Bronchial epithelial cell (primary cell): ENCODE measurements at regions not wholly inside any gene's neighbourhood (a gene's known extent, or its start where the extent isn't known, plus 50 kb on each side); places are given as distances from the start of the nearest gene placed in this dataset.

Source experiments
- DNase-seq: peaks from one replicate; pipeline ENCODE4 v3.0.0-alpha.2; 2010; ENCODE audit warnings: low read depth
- FAIRE-seq: peaks from 2 replicates; lab custom pipeline; 2011; peaks lifted over from hg19 to GRCh38; lab: Jason Lieb, UNC
- H3K27me3 ChIP-seq: 2 replicates; pipeline ENCODE4 v1.5.1; 2011; ENCODE audit warnings: low read length; ENCODE audit not compliant: control insufficient read depth, insufficient read depth
- H3K36me3 ChIP-seq: 2 replicates; pipeline ENCODE4 v1.5.1; 2011; ENCODE audit warnings: low read length; ENCODE audit not compliant: control insufficient read depth, insufficient read depth
- H3K4me3 ChIP-seq: 2 replicates; pipeline ENCODE4 v1.5.1; 2011; ENCODE audit warnings: mild to moderate bottlenecking, low read depth, low read length, control low read depth
- CTCF ChIP-seq: IDR thresholded peaks from 2 replicates; pipeline ENCODE4 v1.5.1; 2011; ENCODE audit warnings: mild to moderate bottlenecking, moderate library complexity, low read length, control low read depth, inconsistent platforms; ENCODE audit not compliant: insufficient read depth, severe bottlenecking

DNA sequence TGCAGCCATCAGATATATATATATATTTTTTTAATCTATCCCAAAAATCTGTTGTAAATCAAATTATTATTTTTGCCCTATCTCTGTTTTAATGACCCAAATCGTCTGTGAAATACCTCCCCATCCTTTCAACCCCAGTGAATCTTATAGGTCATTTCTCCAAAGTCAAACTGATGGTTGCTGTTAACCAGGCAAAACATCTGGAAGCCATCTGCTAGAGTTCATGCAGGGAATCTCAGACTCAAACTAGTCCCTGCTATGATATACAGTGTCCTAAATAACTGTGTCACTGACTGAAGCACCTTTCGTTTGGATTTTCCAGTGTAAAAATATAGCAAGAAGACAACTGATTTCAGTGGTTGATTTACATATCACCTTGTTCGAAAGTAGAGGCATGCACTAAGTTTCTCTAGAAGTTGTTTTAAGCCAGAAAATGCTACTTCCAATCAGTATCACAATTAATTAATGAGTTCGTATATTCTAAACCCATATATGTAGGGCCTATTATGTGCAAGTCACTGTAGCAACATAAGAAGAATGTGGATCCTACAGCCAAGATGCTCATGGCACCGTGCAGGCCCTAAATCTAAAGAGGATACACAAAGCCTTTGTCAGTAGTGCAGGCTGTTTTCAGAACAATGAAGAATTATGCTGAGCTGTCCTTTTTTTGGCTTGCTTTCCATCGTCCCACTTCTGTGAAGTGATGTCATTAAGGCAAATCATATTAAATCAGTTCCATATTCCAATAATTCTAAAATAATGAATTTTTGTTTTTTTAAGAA, 566.0 kb downstream of the STK39 start:
- FAIRE-seq (no peak), DNase-seq (no peak)
- TF ChIP-seq CTCF: no peak
- no peaks in the 10 kb centered on the region for H3K36me3 ChIP-seq
- H3K27me3 ChIP-seq: no peaks in the 10 kb centered on the region
- H3K4me3 ChIP-seq: no peak overlapping the region

- DNase-seq (no peak), FAIRE-seq (no peak)
- no peak for TF ChIP-seq CTCF
- no peak overlapping the region for H3K4me3 ChIP-seq
- H3K36me3 ChIP-seq: no peaks in the 10 kb centered on the region
- H3K27me3 ChIP-seq: no peaks in the 10 kb centered on the region
These were observed 569.2 kb downstream of the STK39 start for GRCh38 chr2:167678158-167678557.

GRCh38 chr2:167675906-167676305, 571.5 kb downstream of the STK39 start:
- Histone ChIP-seq H3K27me3 (no peaks in the 10 kb centered on the region), H3K36me3 (no peaks in the 10 kb centered on the region), H3K4me3 (no peak overlapping the region)
- DNase-seq (no peak), FAIRE-seq (no peak)
- TF ChIP-seq CTCF: no peak

DNA sequence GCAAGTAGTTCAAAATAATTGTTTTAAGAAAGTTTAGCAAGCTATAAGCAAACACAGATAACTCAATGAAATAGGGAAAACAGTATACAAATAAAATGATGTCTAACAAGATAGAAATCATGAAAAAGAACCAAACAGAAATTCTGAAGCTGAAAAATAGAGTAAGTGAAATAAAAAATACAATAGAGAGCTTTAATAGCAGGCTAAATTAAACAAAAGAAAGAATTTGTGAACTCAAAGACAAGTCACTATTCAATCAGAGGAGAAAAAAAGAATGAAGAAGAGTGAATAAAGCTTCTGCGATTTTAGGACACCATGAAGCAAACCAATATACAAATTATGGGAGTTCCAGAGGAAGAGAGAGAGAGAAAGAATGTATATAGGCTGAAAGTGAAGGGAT, 576.8 kb downstream of the STK39 start:
- FAIRE-seq (no peak), DNase-seq (no peak)
- TF ChIP-seq CTCF: no peak
- no peaks in the 10 kb centered on the region for H3K27me3 ChIP-seq
- no peaks in the 10 kb centered on the region for H3K36me3 ChIP-seq
- H3K4me3 ChIP-seq: no peak overlapping the region

- Histone ChIP-seq H3K27me3 (no peaks in the 10 kb centered on the region), H3K4me3 (no peak overlapping the region), H3K36me3 (no peaks in the 10 kb centered on the region)
- no peak for DNase-seq
- no peak for TF ChIP-seq CTCF
- FAIRE-seq: no peak
These were observed 594.3 kb downstream of the STK39 start for GRCh38 chr2:167653131-167653530.

GRCh38 chr2:167652401-167652800, 595.0 kb downstream of the STK39 start:
- no peaks in the 10 kb centered on the region for H3K27me3 ChIP-seq
- FAIRE-seq (no peak), DNase-seq (no peak)
- no peaks in the 10 kb centered on the region for H3K36me3 ChIP-seq
- TF ChIP-seq CTCF: no peak
- no peak overlapping the region for H3K4me3 ChIP-seq
